ENCODE measurements at regions not wholly inside any gene's neighbourhood (a gene's known extent, or its start where the extent isn't known, plus 50 kb on each side); places are given as distances from the start of the nearest gene placed in this dataset.

DNA sequence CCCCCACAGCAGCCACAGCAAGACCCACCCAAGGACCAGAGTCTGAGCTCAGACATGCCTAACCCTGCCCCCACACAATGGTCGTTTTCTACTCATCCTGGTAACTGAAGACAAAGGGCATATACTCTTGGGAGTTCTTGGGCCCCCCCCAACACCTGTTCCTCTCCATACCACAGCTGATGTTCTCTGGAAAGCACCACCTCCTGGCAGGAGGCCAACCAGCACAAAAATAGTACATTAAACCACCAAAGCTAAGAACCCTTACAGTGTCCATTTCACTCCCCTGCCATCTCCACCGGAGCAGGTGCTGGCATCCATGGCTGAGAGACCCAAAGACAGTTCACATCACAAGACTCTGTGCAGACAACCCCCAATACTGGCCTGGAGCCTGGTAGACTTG, 80.6 kb upstream of the DAAM1 start:
- TF ChIP-seq EZH2phosphoT487 (IDR thresholded peaks at IDR 0.05; ENCODE audit: borderline replicate concordance, low read depth, low read length), result no peak
- TF ChIP-seq, protein P1, sequence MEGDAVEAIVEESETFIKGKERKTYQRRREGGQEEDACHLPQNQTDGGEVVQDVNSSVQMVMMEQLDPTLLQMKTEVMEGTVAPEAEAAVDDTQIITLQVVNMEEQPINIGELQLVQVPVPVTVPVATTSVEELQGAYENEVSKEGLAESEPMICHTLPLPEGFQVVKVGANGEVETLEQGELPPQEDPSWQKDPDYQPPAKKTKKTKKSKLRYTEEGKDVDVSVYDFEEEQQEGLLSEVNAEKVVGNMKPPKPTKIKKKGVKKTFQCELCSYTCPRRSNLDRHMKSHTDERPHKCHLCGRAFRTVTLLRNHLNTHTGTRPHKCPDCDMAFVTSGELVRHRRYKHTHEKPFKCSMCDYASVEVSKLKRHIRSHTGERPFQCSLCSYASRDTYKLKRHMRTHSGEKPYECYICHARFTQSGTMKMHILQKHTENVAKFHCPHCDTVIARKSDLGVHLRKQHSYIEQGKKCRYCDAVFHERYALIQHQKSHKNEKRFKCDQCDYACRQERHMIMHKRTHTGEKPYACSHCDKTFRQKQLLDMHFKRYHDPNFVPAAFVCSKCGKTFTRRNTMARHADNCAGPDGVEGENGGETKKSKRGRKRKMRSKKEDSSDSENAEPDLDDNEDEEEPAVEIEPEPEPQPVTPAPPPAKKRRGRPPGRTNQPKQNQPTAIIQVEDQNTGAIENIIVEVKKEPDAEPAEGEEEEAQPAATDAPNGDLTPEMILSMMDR (conservative IDR thresholded peaks at IDR 0.05; ENCODE audit: low read length), result peak; percentile 27; the same call in 1 of the 2 replicates

Measured in OCI-LY7 (cell line).